ES-I3 (cell line): ENCODE measurements at regions not wholly inside any gene's neighbourhood (a gene's known extent, or its start where the extent isn't known, plus 50 kb on each side); places are given as distances from the start of the nearest gene placed in this dataset.
"Not testable (repeated sequence)": the region's sequence is repeated elsewhere in the genome, so short reads cannot be mapped to it uniquely, and the experiment has no call there.

Experiments used
- H3K36me3 ChIP-seq: 2 replicates; pipeline ENCODE4 v1.6.1; 2013; ENCODE audit warnings: mild to moderate bottlenecking, low read length, control low read depth, moderate library complexity; ENCODE audit not compliant: insufficient read depth
- H3K4me1 ChIP-seq: 2 replicates; pipeline ENCODE4 v1.6.1; 2013; ENCODE audit warnings: mild to moderate bottlenecking, control low read depth, low read length; ENCODE audit not compliant: insufficient read depth
- H3K9ac ChIP-seq: 2 replicates; pipeline ENCODE4 v1.6.1; 2013; ENCODE audit warnings: low read depth, mild to moderate bottlenecking, low read length, moderate library complexity
- H3K9me3 ChIP-seq: 2 replicates; pipeline ENCODE4 v1.6.1; 2013; ENCODE audit warnings: mild to moderate bottlenecking, low read length, moderate library complexity; ENCODE audit not compliant: control insufficient read depth, insufficient read depth

GRCh38 chr10:7108141-7108540 is 302.7 kb downstream of the SFMBT2 start:
- Histone ChIP-seq H3K9me3 (no peaks in the 10 kb centered on the region), H3K36me3 (no peaks in the 10 kb centered on the region), H3K9ac (no peak overlapping the region), H3K4me1 (no peaks in the 10 kb centered on the region)

GRCh38 chr10:7107285-7107684 is 303.5 kb downstream of the SFMBT2 start:
- H3K4me1 ChIP-seq, result no peaks in the 10 kb centered on the region
- no peaks in the 10 kb centered on the region for H3K9me3 ChIP-seq
- H3K36me3 ChIP-seq, result no peaks in the 10 kb centered on the region
- H3K9ac ChIP-seq, result no peak overlapping the region

- not testable (repeated sequence) for H3K36me3 ChIP-seq, H3K4me1 ChIP-seq, H3K9me3 ChIP-seq, H3K9ac ChIP-seq
Observed at GRCh38 chr10:7104379-7104778, 306.5 kb downstream of the SFMBT2 start.

- H3K4me1 ChIP-seq, result no peaks in the 10 kb centered on the region
- no peaks in the 10 kb centered on the region for H3K9me3 ChIP-seq
- H3K9ac ChIP-seq, result no peak overlapping the region
- no peaks in the 10 kb centered on the region for H3K36me3 ChIP-seq
Observed at GRCh38 chr10:7102557-7103349, 308.1 kb downstream of the SFMBT2 start.

- Histone ChIP-seq H3K4me1 (no peaks in the 10 kb centered on the region), H3K9me3 (no peaks in the 10 kb centered on the region), H3K36me3 (no peaks in the 10 kb centered on the region), H3K9ac (no peak overlapping the region)
Observed at GRCh38 chr10:7102084-7102483, 308.8 kb downstream of the SFMBT2 start.

GRCh38 chr10:7101451-7101850 is 309.4 kb downstream of the SFMBT2 start:
- Histone ChIP-seq H3K9ac (no peak overlapping the region), H3K9me3 (no peaks in the 10 kb centered on the region), H3K4me1 (no peaks in the 10 kb centered on the region), H3K36me3 (no peaks in the 10 kb centered on the region)

GRCh38 chr10:7100032-7100702 is 310.7 kb downstream of the SFMBT2 start:
- no peak overlapping the region for H3K9ac ChIP-seq
- no peaks in the 10 kb centered on the region for H3K9me3 ChIP-seq
- H3K36me3 ChIP-seq, result no peaks in the 10 kb centered on the region
- H3K4me1 ChIP-seq, result no peaks in the 10 kb centered on the region

- H3K4me1 ChIP-seq, result no peaks in the 10 kb centered on the region
- no peak overlapping the region for H3K9ac ChIP-seq
- H3K36me3 ChIP-seq, result no peaks in the 10 kb centered on the region
- no peaks in the 10 kb centered on the region for H3K9me3 ChIP-seq
Observed at GRCh38 chr10:7098160-7098762, 312.6 kb downstream of the SFMBT2 start.

- Histone ChIP-seq H3K36me3 (no peaks in the 10 kb centered on the region), H3K4me1 (no peaks in the 10 kb centered on the region), H3K9ac (no peak overlapping the region), H3K9me3 (no peaks in the 10 kb centered on the region)
Observed at GRCh38 chr10:7094781-7095180, 316.1 kb downstream of the SFMBT2 start.

- H3K9me3 ChIP-seq, result no peaks in the 10 kb centered on the region
- no peak overlapping the region for H3K9ac ChIP-seq
- H3K36me3 ChIP-seq, result no peaks in the 10 kb centered on the region
- H3K4me1 ChIP-seq, result no peaks in the 10 kb centered on the region
Observed at GRCh38 chr10:7093368-7093767, 317.5 kb downstream of the SFMBT2 start.

- Histone ChIP-seq H3K36me3 (no peaks in the 10 kb centered on the region), H3K4me1 (no peaks in the 10 kb centered on the region), H3K9me3 (no peaks in the 10 kb centered on the region), H3K9ac (no peak overlapping the region)
Observed at GRCh38 chr10:7092603-7093002, 318.2 kb downstream of the SFMBT2 start.

GRCh38 chr10:7090529-7090928 is 320.3 kb downstream of the SFMBT2 start:
- no peaks in the 10 kb centered on the region for H3K36me3 ChIP-seq
- H3K9ac ChIP-seq, result no peak overlapping the region
- H3K4me1 ChIP-seq, result peaks cover under 1% of the 10 kb centered on the region
- no peaks in the 10 kb centered on the region for H3K9me3 ChIP-seq

GRCh38 chr10:7085913-7086589 is 324.8 kb downstream of the SFMBT2 start:
- Histone ChIP-seq H3K9ac (peak overlapping the region; percentile 25; the same call in 1 of the 2 replicates), H3K36me3 (no peaks in the 10 kb centered on the region), H3K9me3 (no peaks in the 10 kb centered on the region), H3K4me1 (peaks cover 32% of the 10 kb centered on the region)

GRCh38 chr10:7085147-7085912 is 325.5 kb downstream of the SFMBT2 start:
- peak overlapping the region; percentile 25; the same call in 1 of the 2 replicates for H3K9ac ChIP-seq
- H3K9me3 ChIP-seq, result no peaks in the 10 kb centered on the region
- H3K36me3 ChIP-seq, result no peaks in the 10 kb centered on the region
- H3K4me1 ChIP-seq, result peaks cover 32% of the 10 kb centered on the region
